Thyroid gland (tissue), 4 donors: ENCODE measurements at regions not wholly inside any gene's neighbourhood (a gene's known extent, or its start where the extent isn't known, plus 50 kb on each side); places are given as distances from the start of the nearest gene placed in this dataset.

Source experiments
- POLR2A ChIP-seq, 2 donors: fragments of 450-650 bp; IDR thresholded peaks; one replicate each; pipeline ENCODE4 v1.6.1; 2017; ENCODE audit warnings: antibody characterized with exemption in 2 of 2, mild to moderate bottlenecking in 2 of 2, moderate library complexity in 1 of 2
- TF ChIP-seq, protein P1 (sequence below), 6 experiments: fragments of 200-600 bp in 3 of 6; fragments of 450-650 bp in 3 of 6; sonication (generic) in 3 of 6; IDR thresholded peaks; one replicate each; pipeline ENCODE4 v1.5.1; 2016 to 2019; ENCODE audit warnings: antibody characterized with exemption in 6 of 6, mild to moderate bottlenecking in 2 of 6, inconsistent platforms in 1 of 6, moderate library complexity in 1 of 6

DNA sequence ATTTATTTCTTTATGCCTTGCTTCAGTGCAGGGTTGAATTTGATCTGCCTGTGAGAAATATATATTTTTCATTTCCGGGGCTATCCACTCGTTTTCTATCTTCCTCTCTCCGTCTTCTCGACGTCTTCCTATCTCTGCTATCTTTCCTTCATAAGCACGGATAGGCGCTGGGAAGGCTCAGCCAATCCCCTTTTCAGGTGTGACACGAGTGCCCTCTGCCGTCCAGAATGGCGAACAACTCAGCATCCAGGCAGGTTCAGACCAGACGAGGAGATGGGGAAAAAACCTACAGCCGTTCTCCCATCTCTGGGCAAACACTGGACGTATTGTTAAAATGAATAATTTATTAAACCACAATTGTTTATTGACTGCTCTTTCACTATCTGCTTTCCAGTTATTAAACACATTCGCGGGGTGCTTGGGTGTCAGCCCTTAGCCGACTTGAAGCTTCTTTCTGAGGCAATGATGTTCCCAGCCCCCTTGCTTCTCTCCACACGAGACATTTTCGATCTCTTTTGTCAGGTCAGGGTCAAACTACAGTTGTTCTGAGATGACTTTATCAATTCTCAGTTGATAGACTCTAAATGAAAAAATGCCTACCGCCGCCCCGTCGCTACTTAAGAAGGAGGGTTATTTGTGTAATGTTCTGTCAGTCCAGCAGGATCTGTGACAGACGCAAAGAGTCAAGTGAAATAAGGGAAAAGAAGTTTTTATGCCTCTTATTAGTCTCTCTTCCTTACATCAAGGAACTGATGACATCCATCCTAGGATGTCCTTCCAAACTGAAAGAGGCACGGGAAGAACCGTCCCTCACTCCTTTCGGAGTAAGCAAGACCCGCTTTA, 96.3 kb upstream of the NOCT start:
- TF ChIP-seq, protein P1, sequence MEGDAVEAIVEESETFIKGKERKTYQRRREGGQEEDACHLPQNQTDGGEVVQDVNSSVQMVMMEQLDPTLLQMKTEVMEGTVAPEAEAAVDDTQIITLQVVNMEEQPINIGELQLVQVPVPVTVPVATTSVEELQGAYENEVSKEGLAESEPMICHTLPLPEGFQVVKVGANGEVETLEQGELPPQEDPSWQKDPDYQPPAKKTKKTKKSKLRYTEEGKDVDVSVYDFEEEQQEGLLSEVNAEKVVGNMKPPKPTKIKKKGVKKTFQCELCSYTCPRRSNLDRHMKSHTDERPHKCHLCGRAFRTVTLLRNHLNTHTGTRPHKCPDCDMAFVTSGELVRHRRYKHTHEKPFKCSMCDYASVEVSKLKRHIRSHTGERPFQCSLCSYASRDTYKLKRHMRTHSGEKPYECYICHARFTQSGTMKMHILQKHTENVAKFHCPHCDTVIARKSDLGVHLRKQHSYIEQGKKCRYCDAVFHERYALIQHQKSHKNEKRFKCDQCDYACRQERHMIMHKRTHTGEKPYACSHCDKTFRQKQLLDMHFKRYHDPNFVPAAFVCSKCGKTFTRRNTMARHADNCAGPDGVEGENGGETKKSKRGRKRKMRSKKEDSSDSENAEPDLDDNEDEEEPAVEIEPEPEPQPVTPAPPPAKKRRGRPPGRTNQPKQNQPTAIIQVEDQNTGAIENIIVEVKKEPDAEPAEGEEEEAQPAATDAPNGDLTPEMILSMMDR (IDR thresholded peaks at IDR 0.05), result peak in 5 of 6 experiments; percentile 32 to 83 (median 74)
- TF ChIP-seq POLR2A (IDR thresholded peaks at IDR 0.05), result no peak
